ENCODE measurements at regions not wholly inside any gene's neighbourhood (a gene's known extent, or its start where the extent isn't known, plus 50 kb on each side); places are given as distances from the start of the nearest gene placed in this dataset.

DNA sequence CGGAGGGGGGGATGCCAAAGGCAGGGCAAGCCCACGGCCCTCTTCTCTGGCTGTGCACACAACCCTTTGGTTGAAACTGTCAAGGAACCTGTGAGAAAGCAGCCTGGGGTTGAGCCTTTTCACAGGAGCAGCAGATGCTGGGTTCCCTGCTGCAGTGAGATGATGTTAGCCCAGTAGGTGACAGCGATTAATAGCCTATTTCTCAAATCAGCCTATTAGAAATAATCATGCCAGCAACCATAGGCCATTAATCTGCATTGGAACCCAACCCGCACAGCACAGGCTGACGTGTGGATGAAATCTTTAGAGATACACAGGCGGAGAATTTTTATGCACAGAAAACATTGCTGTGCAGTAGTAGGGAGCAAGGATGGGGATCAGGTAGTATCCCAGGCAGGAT is 637.5 kb downstream of the AJAP1 start:
- no peak for DNase-seq (ENCODE audit: low spot score)
- Mint-ChIP-seq H3K27me3 (ENCODE audit: insufficient read depth, low read depth, poor library complexity) (peaks cover 9% of the 10 kb centered on the region), H3K27ac (no peak overlapping the region), H3K4me3 (no peak overlapping the region), H3K9me3 (peaks cover 5% of the 10 kb centered on the region), H3K4me1 (peaks cover 2% of the 10 kb centered on the region; the same call in 1 of the 3 replicates), H3K36me3 (ENCODE audit: low read depth) (peaks cover 3% of the 10 kb centered on the region; the same call in 1 of the 3 replicates)
- Histone ChIP-seq H3K79me2 (replicated peaks; ENCODE audit: insufficient read depth) (no peaks in the 10 kb centered on the region), H3F3A (replicated peaks; ENCODE audit: low read depth) (no peaks in the 10 kb centered on the region), H4K20me1 (replicated peaks; ENCODE audit: insufficient read depth) (no peaks in the 10 kb centered on the region), H3K4me2 (no peak overlapping the region), H2AFZ (no peak overlapping the region), H3K27me3 (ENCODE audit: insufficient read depth) (no peaks in the 10 kb centered on the region), H3K4me1 (ENCODE audit: insufficient read depth) (no peaks in the 10 kb centered on the region), H3K27ac (ENCODE audit: low read depth) (no peak overlapping the region), H3K9me2 (ENCODE audit: insufficient read depth) (no peaks in the 10 kb centered on the region), H3K4me3 (no peak overlapping the region), H3K36me3 (ENCODE audit: insufficient read depth) (no peaks in the 10 kb centered on the region)
- no peak for ATAC-seq
- no peak for TF ChIP-seq POLR2AphosphoS5 (IDR thresholded peaks at IDR 0.05; ENCODE audit: low read depth)
- TF ChIP-seq CREB1 (CRISPR knock-in tag; IDR thresholded peaks at IDR 0.05; ENCODE audit: low read depth): no peak
- TF ChIP-seq REST (IDR thresholded peaks at IDR 0.05; ENCODE audit: unreplicated experiment): no peak

DNA sequence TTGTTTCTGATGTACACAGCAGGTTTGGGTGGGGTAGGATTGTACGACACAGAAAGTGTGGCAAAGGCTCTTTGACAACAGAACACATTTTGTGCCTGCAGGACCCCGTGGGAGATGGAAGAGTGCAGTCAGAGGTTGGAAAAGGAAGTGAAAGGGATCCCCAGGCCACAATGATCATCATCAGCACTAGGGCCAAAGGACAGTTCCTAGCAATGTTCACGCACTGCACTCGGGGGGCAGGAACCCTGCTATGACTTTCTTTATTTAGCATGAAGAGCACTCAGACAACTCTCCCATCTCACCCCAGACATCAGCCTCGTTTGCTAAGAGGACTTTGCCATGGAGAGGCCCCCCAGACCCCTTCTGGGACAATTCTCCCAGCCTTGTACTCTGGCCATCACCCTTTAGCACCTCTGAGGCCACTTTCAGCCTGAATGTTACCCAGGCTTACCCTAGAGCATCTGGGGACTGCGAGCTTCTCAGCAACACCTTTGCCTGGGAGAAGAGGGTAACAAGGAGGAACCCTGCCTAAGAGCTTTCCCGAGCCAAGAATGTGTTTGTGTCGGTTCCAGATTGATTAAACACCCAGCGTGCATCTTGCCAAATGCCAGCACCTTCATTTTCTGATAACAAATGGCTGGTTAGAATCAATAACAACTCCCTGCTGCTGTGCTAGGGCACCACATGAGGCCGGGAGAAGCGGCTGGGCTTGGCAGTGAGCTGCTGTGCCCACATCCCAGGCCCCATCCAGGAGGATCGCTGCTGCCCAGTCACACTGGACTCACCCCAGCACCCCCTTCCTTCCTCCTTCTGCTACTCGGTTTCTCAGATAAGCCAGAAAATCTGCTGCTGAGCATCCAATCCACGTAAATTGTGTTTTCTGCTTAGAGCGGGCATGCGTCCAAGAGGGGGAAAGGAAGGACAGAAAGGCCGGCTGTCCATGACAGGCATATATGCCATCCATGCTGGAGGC is 633.1 kb downstream of the AJAP1 start:
- no peak overlapping the region for H3K4me3 ChIP-seq
- DNase-seq (ENCODE audit: low spot score) (no peak), ATAC-seq (no peak)
- Mint-ChIP-seq H3K36me3 (ENCODE audit: low read depth) (peaks cover 7% of the 10 kb centered on the region), H3K27ac (no peak overlapping the region), H3K4me1 (no peaks in the 10 kb centered on the region; the same call in 2 of the 3 replicates), H3K4me3 (no peak overlapping the region), H3K27me3 (ENCODE audit: insufficient read depth, low read depth, poor library complexity) (peaks cover 8% of the 10 kb centered on the region), H3K9me3 (peaks cover 39% of the 10 kb centered on the region)
- no peaks in the 10 kb centered on the region for H4K20me1 ChIP-seq (replicated peaks; ENCODE audit: insufficient read depth)
- H3K4me2 ChIP-seq: no peak overlapping the region
- no peak overlapping the region for H2AFZ ChIP-seq
- H3K4me1 ChIP-seq (ENCODE audit: insufficient read depth): no peaks in the 10 kb centered on the region
- H3K27ac ChIP-seq (ENCODE audit: low read depth): no peak overlapping the region
- H3K36me3 ChIP-seq (ENCODE audit: insufficient read depth): no peaks in the 10 kb centered on the region
- H3K9me2 ChIP-seq (ENCODE audit: insufficient read depth): no peaks in the 10 kb centered on the region
- no peaks in the 10 kb centered on the region for H3K79me2 ChIP-seq (replicated peaks; ENCODE audit: insufficient read depth)
- no peaks in the 10 kb centered on the region for H3F3A ChIP-seq (replicated peaks; ENCODE audit: low read depth)
- no peaks in the 10 kb centered on the region for H3K27me3 ChIP-seq (ENCODE audit: insufficient read depth)
- TF ChIP-seq STAT1 (IDR thresholded peaks at IDR 0.05; ENCODE audit: unreplicated experiment) (no peak), EZH2 (IDR thresholded peaks at IDR 0.05; ENCODE audit: low read depth, unreplicated experiment) (no peak), REST (IDR thresholded peaks at IDR 0.05; ENCODE audit: unreplicated experiment) (no peak), ZNF462 (CRISPR knock-in tag; IDR thresholded peaks at IDR 0.05) (no peak)
